Keratinocyte (primary cell): ENCODE measurements at regions not wholly inside any gene's neighbourhood (a gene's known extent, or its start where the extent isn't known, plus 50 kb on each side); places are given as distances from the start of the nearest gene placed in this dataset.

Experiments used
- CTCF ChIP-seq, 3 experiments: IDR thresholded peaks in 1 of 3; conservative IDR thresholded peaks in 1 of 3; optimal IDR thresholded peaks in 1 of 3; 2 replicates in 2 of 3; 3 replicates in 1 of 3; pipeline versions ENCODE3 to v1.5.1; 2011; ENCODE audit warnings: low read length in 3 of 3, mild to moderate bottlenecking in 3 of 3, moderate library complexity in 2 of 3, control low read depth in 1 of 3, inconsistent platforms in 1 of 3; ENCODE audit not compliant: insufficient read depth in 2 of 3; ENCODE audit errors: extremely low read depth in 1 of 3
- EZH2 ChIP-seq: IDR thresholded peaks from one replicate; pipeline ENCODE4 v1.6.1; 2012; ENCODE audit warnings: inconsistent platforms, mild to moderate bottlenecking, low read length, moderate library complexity

- TF ChIP-seq CTCF (optimal IDR thresholded peaks at IDR 0.05 in 1 of 3, IDR thresholded peaks at IDR 0.05 in 1 of 3, conservative IDR thresholded peaks at IDR 0.05 in 1 of 3; ENCODE audit: extremely low read depth in 1 of 3, insufficient read depth in 2 of 3, low read length in 3 of 3) (peak in 1 of 3 experiments; percentile 16), EZH2 (no peak)
Measured at GRCh38 chr5:28344836-28345433, 1306.5 kb upstream of the CDH9 start.
